ENCODE measurements at regions not wholly inside any gene's neighbourhood (a gene's known extent, or its start where the extent isn't known, plus 50 kb on each side); places are given as distances from the start of the nearest gene placed in this dataset.

DNA sequence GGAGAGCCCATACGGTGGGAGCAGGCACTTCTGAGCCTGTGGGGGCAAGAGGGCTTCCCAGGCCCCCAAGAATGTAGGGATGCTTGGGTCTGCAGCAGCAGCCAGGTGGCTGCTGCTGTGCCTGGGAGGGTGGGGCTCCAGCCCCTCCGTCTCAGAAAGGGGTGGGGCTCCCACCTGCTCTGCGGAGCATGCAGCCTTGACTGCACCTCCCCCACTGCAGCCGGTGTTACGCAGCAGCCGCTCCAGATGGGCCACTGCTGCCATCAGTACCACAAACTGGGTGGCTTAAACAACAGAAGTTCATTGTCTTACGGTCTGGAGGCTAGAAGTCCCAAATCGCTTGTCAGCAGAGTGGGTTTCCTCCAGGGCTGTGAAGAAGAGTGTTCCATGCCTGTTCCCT is 365.5 kb downstream of the TMEM38B start:
- Histone ChIP-seq H3K4me1 (no peaks in the 10 kb centered on the region), H3K36me3 (no peaks in the 10 kb centered on the region), H3K27ac (no peak overlapping the region), H3K27me3 (no peaks in the 10 kb centered on the region), H3K9me3 (no peaks in the 10 kb centered on the region), H3K4me3 (no peak overlapping the region)
- no peak for TF ChIP-seq EP300 (IDR thresholded peaks at IDR 0.05)
- TF ChIP-seq, protein P1, sequence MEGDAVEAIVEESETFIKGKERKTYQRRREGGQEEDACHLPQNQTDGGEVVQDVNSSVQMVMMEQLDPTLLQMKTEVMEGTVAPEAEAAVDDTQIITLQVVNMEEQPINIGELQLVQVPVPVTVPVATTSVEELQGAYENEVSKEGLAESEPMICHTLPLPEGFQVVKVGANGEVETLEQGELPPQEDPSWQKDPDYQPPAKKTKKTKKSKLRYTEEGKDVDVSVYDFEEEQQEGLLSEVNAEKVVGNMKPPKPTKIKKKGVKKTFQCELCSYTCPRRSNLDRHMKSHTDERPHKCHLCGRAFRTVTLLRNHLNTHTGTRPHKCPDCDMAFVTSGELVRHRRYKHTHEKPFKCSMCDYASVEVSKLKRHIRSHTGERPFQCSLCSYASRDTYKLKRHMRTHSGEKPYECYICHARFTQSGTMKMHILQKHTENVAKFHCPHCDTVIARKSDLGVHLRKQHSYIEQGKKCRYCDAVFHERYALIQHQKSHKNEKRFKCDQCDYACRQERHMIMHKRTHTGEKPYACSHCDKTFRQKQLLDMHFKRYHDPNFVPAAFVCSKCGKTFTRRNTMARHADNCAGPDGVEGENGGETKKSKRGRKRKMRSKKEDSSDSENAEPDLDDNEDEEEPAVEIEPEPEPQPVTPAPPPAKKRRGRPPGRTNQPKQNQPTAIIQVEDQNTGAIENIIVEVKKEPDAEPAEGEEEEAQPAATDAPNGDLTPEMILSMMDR (IDR thresholded peaks at IDR 0.05): no peak
- no peak for TF ChIP-seq POLR2A (IDR thresholded peaks at IDR 0.05)
- TF ChIP-seq POLR2AphosphoS5 (IDR thresholded peaks at IDR 0.05): no peak
- 72% methylated on average over 2 of the region's 8 CpGs; no CpG with 5 or more reads in 1 of the 2 donors for WGBS, 2 donors (ENCODE audit: low coverage in 1 of 2)
- ATAC-seq: no peak

DNA sequence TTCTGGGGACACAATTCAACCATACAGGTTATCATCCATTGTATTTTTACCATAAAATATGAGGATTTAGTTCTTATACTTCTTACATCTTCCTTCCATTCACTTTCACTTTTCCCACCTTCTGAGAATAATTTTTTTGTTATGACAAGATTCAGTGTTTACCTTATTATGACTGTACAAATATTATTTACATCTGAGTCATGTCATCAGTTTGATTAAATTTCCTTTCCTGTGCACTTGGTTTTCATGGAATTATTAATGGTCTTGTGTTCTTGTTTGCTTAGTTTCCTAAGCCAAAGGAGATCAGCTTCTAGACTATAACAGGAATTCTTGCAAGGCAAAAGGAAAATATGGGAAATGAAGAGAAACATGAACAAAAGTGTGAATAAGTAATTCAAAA is 366.5 kb downstream of the TMEM38B start:
- H3K4me1 ChIP-seq: no peaks in the 10 kb centered on the region
- no peak for ATAC-seq
- H3K9me3 ChIP-seq: no peaks in the 10 kb centered on the region
- no peaks in the 10 kb centered on the region for H3K27me3 ChIP-seq
- no peaks in the 10 kb centered on the region for H3K36me3 ChIP-seq
- no peak overlapping the region for H3K27ac ChIP-seq
- no peak overlapping the region for H3K4me3 ChIP-seq
- no peak for TF ChIP-seq POLR2A (IDR thresholded peaks at IDR 0.05)
- no peak for TF ChIP-seq POLR2AphosphoS5 (IDR thresholded peaks at IDR 0.05)
- TF ChIP-seq EP300 (IDR thresholded peaks at IDR 0.05): no peak

DNA sequence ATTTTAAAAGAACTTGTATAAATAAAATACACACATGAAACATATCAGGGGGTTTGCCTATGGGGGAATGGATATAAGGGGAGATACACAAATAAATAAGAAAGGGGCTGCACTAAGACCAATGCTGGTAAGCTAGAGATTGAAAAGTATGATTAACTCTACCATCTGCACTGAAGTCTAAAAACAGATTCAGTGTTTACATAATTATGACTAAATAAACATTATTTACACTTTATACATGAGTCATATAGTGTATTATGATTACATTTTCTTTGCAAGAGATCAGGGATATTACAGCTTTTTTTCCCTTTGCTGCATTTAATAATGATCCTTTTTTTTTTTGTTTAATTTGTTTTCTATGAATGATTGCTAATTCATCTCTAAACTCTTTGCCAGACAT is 367.9 kb downstream of the TMEM38B start:
- no peak overlapping the region for H3K4me3 ChIP-seq
- H3K27ac ChIP-seq: no peak overlapping the region
- H3K36me3 ChIP-seq: no peaks in the 10 kb centered on the region
- no peaks in the 10 kb centered on the region for H3K4me1 ChIP-seq
- no peak for ATAC-seq
- TF ChIP-seq EP300 (IDR thresholded peaks at IDR 0.05): no peak
- TF ChIP-seq POLR2AphosphoS5 (IDR thresholded peaks at IDR 0.05): no peak
- no peak for TF ChIP-seq POLR2A (IDR thresholded peaks at IDR 0.05)
- TF ChIP-seq, protein P1 (IDR thresholded peaks at IDR 0.05): no peak
- no peaks in the 10 kb centered on the region for H3K9me3 ChIP-seq
- H3K27me3 ChIP-seq: no peaks in the 10 kb centered on the region

DNA sequence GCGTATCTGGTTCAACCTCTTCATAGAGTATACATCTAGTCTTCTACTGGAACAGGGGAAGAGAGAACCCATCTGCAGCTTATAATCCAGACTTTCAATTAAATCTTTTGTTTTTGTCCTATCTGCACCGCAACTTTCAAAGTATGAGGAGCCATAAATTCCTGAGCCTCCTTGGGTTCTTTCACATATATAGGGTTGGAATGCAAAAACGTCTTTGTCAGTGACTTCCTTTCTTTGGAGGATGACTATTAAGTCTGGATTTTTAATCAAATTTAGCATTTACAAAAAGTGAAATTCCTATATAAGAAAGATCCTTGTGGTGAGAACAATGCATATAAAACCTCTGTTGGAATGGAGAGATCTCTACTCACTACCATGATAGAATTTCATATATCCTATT is 370.8 kb downstream of the TMEM38B start:
- no peak overlapping the region for H3K27ac ChIP-seq
- no peak for ATAC-seq
- H3K4me1 ChIP-seq: no peaks in the 10 kb centered on the region
- 73 to 100% methylated on average over 1 to 3 of the region's 3 CpGs for WGBS, 2 donors (ENCODE audit: low coverage in 1 of 2)
- no peaks in the 10 kb centered on the region for H3K9me3 ChIP-seq
- H3K36me3 ChIP-seq: no peaks in the 10 kb centered on the region
- no peak overlapping the region for H3K4me3 ChIP-seq
- no peaks in the 10 kb centered on the region for H3K27me3 ChIP-seq
- TF ChIP-seq EP300 (IDR thresholded peaks at IDR 0.05) (no peak), POLR2A (IDR thresholded peaks at IDR 0.05) (no peak), POLR2AphosphoS5 (IDR thresholded peaks at IDR 0.05) (no peak)
- TF ChIP-seq, protein P1 (IDR thresholded peaks at IDR 0.05): no peak

DNA sequence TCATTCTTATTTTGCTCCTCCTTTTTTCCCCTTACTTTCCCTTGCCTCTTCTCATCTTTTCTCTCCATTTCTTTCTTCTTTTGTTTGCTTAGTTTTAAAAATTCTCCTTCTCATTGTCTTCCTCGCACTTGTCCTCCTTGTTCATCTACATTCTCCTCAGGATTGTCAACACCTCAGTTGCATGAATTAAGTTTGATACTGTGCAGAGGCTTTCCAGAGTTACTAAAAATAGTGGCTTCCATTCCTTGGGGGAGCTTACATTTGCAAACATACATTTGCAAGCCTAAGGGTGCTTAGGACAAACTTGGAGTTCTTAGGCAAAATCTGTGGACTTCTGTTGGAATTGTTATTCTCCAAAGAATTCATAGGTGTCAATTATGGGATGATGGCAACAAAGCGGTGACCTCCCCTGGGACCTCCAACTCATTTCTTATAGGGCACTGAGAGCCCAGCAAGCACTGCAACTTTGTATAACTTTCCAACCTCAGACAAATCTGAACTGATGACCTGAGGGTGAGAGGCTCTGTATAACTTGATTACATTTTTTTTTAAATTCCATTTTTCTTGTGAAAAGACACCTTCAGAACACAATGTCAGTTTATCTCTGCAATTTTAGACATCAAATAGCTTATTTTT is 371.4 kb downstream of the TMEM38B start:
- 64 to 73% methylated on average over 2 of the region's 2 CpGs for WGBS, 2 donors (ENCODE audit: low coverage in 1 of 2)

More for the DNA sequence above, 371.4 kb downstream of the TMEM38B start:
- Histone ChIP-seq H3K9me3 (no peaks in the 10 kb centered on the region), H3K36me3 (no peaks in the 10 kb centered on the region), H3K4me1 (no peaks in the 10 kb centered on the region), H3K27me3 (no peaks in the 10 kb centered on the region), H3K27ac (no peak overlapping the region), H3K4me3 (no peak overlapping the region)
- ATAC-seq: no peak
- TF ChIP-seq EP300 (IDR thresholded peaks at IDR 0.05): no peak
- no peak for TF ChIP-seq POLR2AphosphoS5 (IDR thresholded peaks at IDR 0.05)
- no peak for TF ChIP-seq POLR2A (IDR thresholded peaks at IDR 0.05)
- TF ChIP-seq, protein P1 (IDR thresholded peaks at IDR 0.05): no peak
